ENCODE measurements at regions not wholly inside any gene's neighbourhood (a gene's known extent, or its start where the extent isn't known, plus 50 kb on each side); places are given as distances from the start of the nearest gene placed in this dataset.

- TF ChIP-seq CTCF (conservative IDR thresholded peaks at IDR 0.05; ENCODE audit: low read depth, low read length) (peak; percentile 35; the same call in 1 of the 2 replicates), EZH2phosphoT487 (IDR thresholded peaks at IDR 0.05; ENCODE audit: borderline replicate concordance, low read length) (no peak)
- DNase-seq (no peak), ATAC-seq (no peak)
- CTCF ChIA-PET: no interaction called here
- no peaks in the 10 kb centered on the region for H3K27me3 ChIP-seq (ENCODE audit: low read length)
- H3F3A ChIP-seq (ENCODE audit: low read length, unreplicated experiment): no peaks in the 10 kb centered on the region
- H3K79me2 ChIP-seq (ENCODE audit: low read length): no peaks in the 10 kb centered on the region
- no peaks in the 10 kb centered on the region for H4K20me1 ChIP-seq (ENCODE audit: low read length)
- no peak overlapping the region for H2AFZ ChIP-seq (ENCODE audit: low read length)
- H3K9ac ChIP-seq (ENCODE audit: low read length): no peak overlapping the region
- no peak overlapping the region for H3K27ac ChIP-seq (ENCODE audit: low read length)
- H3K4me2 ChIP-seq (ENCODE audit: low read length): no peak overlapping the region
- peaks cover 18% of the 10 kb centered on the region for H3K4me1 ChIP-seq (ENCODE audit: insufficient read depth, low read length)
- H3K36me3 ChIP-seq (ENCODE audit: low read depth, low read length): no peaks in the 10 kb centered on the region
- no peaks in the 10 kb centered on the region for H3K9me2 ChIP-seq (replicated peaks; ENCODE audit: low read length)
- H3K9me3 ChIP-seq (ENCODE audit: low read length): no peaks in the 10 kb centered on the region
- H3K4me3 ChIP-seq (ENCODE audit: low read length): no peak overlapping the region
- no TSS peak for BruUV-seq (replicated peaks)
- POLR2A ChIA-PET (ENCODE audit: unreplicated experiment): interaction anchor here (0.6 kb wide), 1 partner anchor 231 kb away, joined by 4 read pairs; no protein-coding TSS in a partner anchor
- intact Hi-C loops (cut with micrococcal nuclease): no loop called here
Observed at GRCh38 chr4:101596781-101597552, 193.6 kb upstream of the BANK1 start.

GRCh38 chr4:101594588-101594987 is 195.9 kb upstream of the BANK1 start:
- Histone ChIP-seq H3K4me1 (ENCODE audit: insufficient read depth, low read length) (peaks cover 5% of the 10 kb centered on the region; the same call in 1 of the 2 replicates), H3K4me2 (ENCODE audit: low read length) (no peak overlapping the region), H3F3A (ENCODE audit: low read length, unreplicated experiment) (no peaks in the 10 kb centered on the region), H3K27ac (ENCODE audit: low read length) (no peak overlapping the region), H3K9me2 (replicated peaks; ENCODE audit: low read length) (no peaks in the 10 kb centered on the region), H3K4me3 (ENCODE audit: low read length) (no peak overlapping the region), H3K27me3 (ENCODE audit: low read length) (no peaks in the 10 kb centered on the region), H3K36me3 (ENCODE audit: low read depth, low read length) (no peaks in the 10 kb centered on the region), H3K79me2 (ENCODE audit: low read length) (no peaks in the 10 kb centered on the region), H4K20me1 (ENCODE audit: low read length) (no peaks in the 10 kb centered on the region), H3K9me3 (ENCODE audit: low read length) (no peaks in the 10 kb centered on the region), H2AFZ (ENCODE audit: low read length) (no peak overlapping the region), H3K9ac (ENCODE audit: low read length) (no peak overlapping the region)
- BruUV-seq (replicated peaks): no TSS peak
- TF ChIP-seq EZH2phosphoT487 (IDR thresholded peaks at IDR 0.05; ENCODE audit: borderline replicate concordance, low read length) (no peak), CTCF (conservative IDR thresholded peaks at IDR 0.05; ENCODE audit: low read depth, low read length) (no peak), EZH2 (IDR thresholded peaks at IDR 0.05; ENCODE audit: low read length, unreplicated experiment) (no peak)
- CTCF ChIA-PET: no interaction called here
- intact Hi-C loops (cut with micrococcal nuclease): no loop called here
- no peak for DNase-seq
- no peak for ATAC-seq
- POLR2A ChIA-PET (ENCODE audit: unreplicated experiment): no interaction called here

DNA sequence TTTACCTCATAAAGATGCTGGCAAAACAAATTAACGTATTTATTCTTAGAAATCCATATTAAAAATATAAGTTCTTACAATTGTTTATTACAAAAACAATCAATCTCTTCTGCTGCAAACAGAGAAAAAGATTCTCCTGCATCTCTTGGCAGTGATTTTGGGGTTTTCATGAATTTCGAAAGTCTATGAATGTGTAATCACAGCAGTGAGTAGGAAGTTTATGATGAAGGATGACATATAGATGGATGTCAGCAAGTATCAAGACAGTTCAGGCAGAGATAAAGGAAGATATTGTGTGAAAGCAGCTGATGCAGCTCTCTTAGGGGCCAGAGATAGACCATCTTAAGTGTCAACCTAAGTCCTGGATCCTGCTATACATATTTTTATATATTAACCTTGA is 196.9 kb upstream of the BANK1 start:
- H3K4me2 ChIP-seq (ENCODE audit: low read length): no peak overlapping the region
- intact Hi-C loops (cut with micrococcal nuclease): no loop called here
- DNase-seq (no peak), ATAC-seq (no peak)
- H3K9ac ChIP-seq (ENCODE audit: low read length): no peak overlapping the region
- H3K79me2 ChIP-seq (ENCODE audit: low read length): no peaks in the 10 kb centered on the region
- no peaks in the 10 kb centered on the region for H3K9me2 ChIP-seq (replicated peaks; ENCODE audit: low read length)
- ChIA-PET POLR2A (ENCODE audit: unreplicated experiment) (no interaction called here), CTCF (no interaction called here)
- no peaks in the 10 kb centered on the region for H4K20me1 ChIP-seq (ENCODE audit: low read length)
- no peak overlapping the region for H2AFZ ChIP-seq (ENCODE audit: low read length)
- H3K27ac ChIP-seq (ENCODE audit: low read length): no peak overlapping the region
- H3F3A ChIP-seq (ENCODE audit: low read length, unreplicated experiment): no peaks in the 10 kb centered on the region
- no peak overlapping the region for H3K4me3 ChIP-seq (ENCODE audit: low read length)
- H3K27me3 ChIP-seq (ENCODE audit: low read length): no peaks in the 10 kb centered on the region
- H3K4me1 ChIP-seq (ENCODE audit: insufficient read depth, low read length): no peaks in the 10 kb centered on the region
- BruUV-seq (replicated peaks): no TSS peak
- H3K36me3 ChIP-seq (ENCODE audit: low read depth, low read length): no peaks in the 10 kb centered on the region
- H3K9me3 ChIP-seq (ENCODE audit: low read length): no peaks in the 10 kb centered on the region
- TF ChIP-seq EZH2 (IDR thresholded peaks at IDR 0.05; ENCODE audit: low read length, unreplicated experiment) (no peak), EZH2phosphoT487 (IDR thresholded peaks at IDR 0.05; ENCODE audit: borderline replicate concordance, low read length) (no peak), CTCF (conservative IDR thresholded peaks at IDR 0.05; ENCODE audit: low read depth, low read length) (no peak)

All from PC-3 (cell line).